HCT116 (cell line): ENCODE measurements at regions not wholly inside any gene's neighbourhood (a gene's known extent, or its start where the extent isn't known, plus 50 kb on each side); places are given as distances from the start of the nearest gene placed in this dataset.
"Not testable (repeated sequence)": the region's sequence is repeated elsewhere in the genome, so short reads cannot be mapped to it uniquely, and the experiment has no call there.

Experiments
- ATAC-seq: fragments of 200-7000 bp; cut with Tn5 transposase; 2 replicates; pipeline ENCODE4 v1.9.1; 2020; ENCODE audit warnings: mild to moderate bottlenecking, moderate library complexity
- BruUV-seq: library from RNA; stranded (reverse); fragments of 400-500 nt; replicated peaks from 2 replicates; lab custom pipeline; 2021; lab: Mats Ljungman, UMichigan
- CTCF ChIA-PET: fragments of 300-600 bp; sonication (Branson Sonifier 250); formaldehyde crosslinking; loops from one replicate; lab custom pipeline; 2021; ENCODE audit warnings: antibody characterized with exemption; lab: Charles Lee
- POLR2A ChIA-PET: fragments of 300-600, 350-600 bp; sonication (Branson Sonifier 250); formaldehyde crosslinking; loops from one replicate; lab custom pipeline; 2021; ENCODE audit warnings: antibody characterized with exemption; lab: Charles Lee
- RAD21 ChIA-PET, 2 experiments: fragments of 300-600 bp; sonication (Branson Sonifier 250); formaldehyde crosslinking; loops; one replicate each; lab custom pipeline; 2023; ENCODE audit warnings: low total read pairs in 2 of 2; ENCODE audit not compliant: uncharacterized antibody in 2 of 2, unreplicated experiment in 2 of 2, low non-redundant PET in 1 of 2; lab: Charles Lee
- DNase-seq: peaks from one replicate; pipeline ENCODE4 v3.0.0-alpha.2; 2010; ENCODE audit warnings: low read depth, low spot score
- H2AFZ ChIP-seq: fragments of 200-600 bp; shearing (Covaris generic), sonication (generic); 2 replicates; pipeline ENCODE4 v1.6.1; 2017; ENCODE audit warnings: low read depth, mixed run types, mixed read lengths, antibody characterized with exemption, low read length; ENCODE audit not compliant: poor library complexity, severe bottlenecking
- H3K27ac ChIP-seq: 2 replicates; pipeline ENCODE4 v1.5.1; 2012; ENCODE audit warnings: low read depth, low read length
- H3K27me3 ChIP-seq: fragments of 200-600 bp; sonication (generic); 2 replicates; pipeline ENCODE4 v1.6.1; 2016; ENCODE audit warnings: mixed run types, low read length, mixed read lengths; ENCODE audit not compliant: insufficient read depth
- H3K36me3 ChIP-seq, 2 experiments: fragments of 200-500 bp in 1 of 2; fragments of 200-600 bp in 1 of 2; sonication (Bioruptor generic) in 1 of 2; sonication (generic) in 1 of 2; 2 replicates each; pipeline versions ENCODE4 v1.5.1 to v1.6.1; 2014 to 2016; ENCODE audit warnings: low read length in 2 of 2, inconsistent platforms in 1 of 2, mixed read lengths in 1 of 2, mixed run types in 1 of 2; ENCODE audit not compliant: insufficient read depth in 2 of 2, control insufficient read depth in 1 of 2
- H3K4me1 ChIP-seq, 2 experiments: fragments of 200-600 bp in 1 of 2; sonication (generic) in 1 of 2; 2 replicates each; pipeline versions ENCODE4 v1.5.1 to v1.6.1; 2012 to 2017; ENCODE audit warnings: low read length in 2 of 2, inconsistent platforms in 1 of 2, mild to moderate bottlenecking in 1 of 2, mixed read lengths in 1 of 2, mixed run types in 1 of 2, moderate library complexity in 1 of 2; ENCODE audit not compliant: insufficient read depth in 2 of 2, control insufficient read depth in 1 of 2
- H3K4me2 ChIP-seq: fragments of 200-600 bp; sonication (generic); 2 replicates; pipeline ENCODE4 v1.6.1; 2017; ENCODE audit warnings: mixed run types, low read length, mixed read lengths
- H3K4me3 ChIP-seq, 2 experiments: fragments of 200-600 bp in 1 of 2; sonication (generic) in 1 of 2; replicated peaks in 1 of 2; 2 replicates each; pipeline ENCODE4 v1.5.1; 2011 to 2016; ENCODE audit warnings: low read length in 2 of 2, control low read depth in 1 of 2, low read depth in 1 of 2, mild to moderate bottlenecking in 1 of 2, mixed read lengths in 1 of 2, mixed run types in 1 of 2
- H3K79me2 ChIP-seq: fragments of 200-600 bp; sonication (generic); 2 replicates; pipeline ENCODE4 v1.6.1; 2017; ENCODE audit warnings: mild to moderate bottlenecking, mixed run types, low read length, moderate library complexity, mixed read lengths; ENCODE audit not compliant: insufficient read depth
- H3K9ac ChIP-seq: fragments of 200-600 bp; sonication (generic); 2 replicates; pipeline ENCODE4 v1.6.1; 2016; ENCODE audit warnings: low read length, mixed read lengths
- H3K9me2 ChIP-seq: fragments of 200-600 bp; sonication (generic), shearing (Covaris generic); 2 replicates; pipeline ENCODE4 v1.6.1; 2017; ENCODE audit warnings: mixed run types, mild to moderate bottlenecking, moderate library complexity; ENCODE audit not compliant: insufficient read depth
- H3K9me3 ChIP-seq, 2 experiments: fragments of 200-500 bp in 1 of 2; fragments of 200-600 bp in 1 of 2; sonication (Bioruptor generic) in 1 of 2; sonication (generic) in 1 of 2; 2 replicates each; pipeline ENCODE4 v1.6.1; 2014 to 2017; ENCODE audit warnings: low read length in 2 of 2, mixed read lengths in 2 of 2, inconsistent platforms in 1 of 2, low read depth in 1 of 2, mild to moderate bottlenecking in 1 of 2, mixed run types in 1 of 2, moderate library complexity in 1 of 2; ENCODE audit not compliant: control insufficient read depth in 1 of 2, insufficient read depth in 1 of 2
- H4K20me1 ChIP-seq: fragments of 200-600 bp; sonication (generic), shearing (Covaris generic); 2 replicates; pipeline ENCODE4 v1.6.1; 2017; ENCODE audit warnings: mixed run types, mild to moderate bottlenecking, moderate library complexity; ENCODE audit not compliant: insufficient read depth
- EZH2 ChIP-seq: fragments of 200-600 bp; sonication (generic); IDR thresholded peaks from 2 replicates; pipeline ENCODE4 v1.6.1; 2017; ENCODE audit warnings: antibody characterized with exemption, mixed run types
- JUND ChIP-seq: IDR thresholded peaks from 2 replicates; pipeline ENCODE4 v1.6.1; 2012
- MAX ChIP-seq: IDR thresholded peaks from 2 replicates; pipeline ENCODE4 v1.6.1; 2012
- POLR2A ChIP-seq: IDR thresholded peaks from 2 replicates; pipeline ENCODE4 v1.7.0; 2011; ENCODE audit warnings: borderline replicate concordance; ENCODE audit not compliant: insufficient read depth, insufficient read length; ENCODE audit errors: extremely low read depth
- POLR2AphosphoS5 ChIP-seq: IDR thresholded peaks from 2 replicates; pipeline ENCODE4 v1.6.1; 2011; ENCODE audit warnings: mild to moderate bottlenecking, low read depth, low read length, moderate library complexity
- YY1 ChIP-seq: IDR thresholded peaks from 2 replicates; pipeline ENCODE4 v1.6.1; 2011; ENCODE audit warnings: low read length, low read depth, moderate library complexity, mild to moderate bottlenecking; ENCODE audit not compliant: insufficient replicate concordance; ENCODE audit errors: extremely low read depth
- ZBTB33 ChIP-seq: IDR thresholded peaks from 2 replicates; pipeline ENCODE4 v1.6.1; 2011; ENCODE audit warnings: mild to moderate bottlenecking, low read length, moderate library complexity; ENCODE audit not compliant: insufficient replicate concordance; ENCODE audit errors: extremely low read depth
- ZNF274 ChIP-seq: fragments of 200-500 bp; sonication (Bioruptor generic); IDR thresholded peaks from 2 replicates; pipeline ENCODE4 v1.6.1; 2014; ENCODE audit warnings: mild to moderate bottlenecking, low read depth, low read length, inconsistent platforms
- intact Hi-C: fragments of 100-400 bp; cut with micrococcal nuclease; formaldehyde crosslinking; loops from 2 replicates; pipeline ENCODE4 v1.10.0; 2022

- no peak for TF ChIP-seq ZNF274
- no peak for TF ChIP-seq ZBTB33
- TF ChIP-seq MAX, result no peak
- no peak for TF ChIP-seq YY1
- no peak for TF ChIP-seq POLR2AphosphoS5
- no peak for TF ChIP-seq EZH2
- TF ChIP-seq POLR2A, result no peak
- no peak for TF ChIP-seq JUND
These were observed 1650.9 kb upstream of the SEL1L start (continued) for GRCh38 chr14:83184531-83184930.

- H3K36me3 ChIP-seq, BruUV-seq, CTCF ChIA-PET, intact Hi-C loops, H4K20me1 ChIP-seq, H3K4me1 ChIP-seq, RAD21 ChIA-PET, H3K27ac ChIP-seq, H3K4me2 ChIP-seq, DNase-seq, H3K9ac ChIP-seq, H3K9me2 ChIP-seq, H2AFZ ChIP-seq, H3K27me3 ChIP-seq, POLR2A ChIA-PET, H3K79me2 ChIP-seq, ATAC-seq, H3K4me3 ChIP-seq: not testable (repeated sequence)
- H3K9me3 ChIP-seq, result peaks cover 2 to 10% of the 10 kb centered on the region in 2 experiments; a peak in 2 of 4 replicates
These were observed 1654.7 kb upstream of the SEL1L start for GRCh38 chr14:83188311-83188710.
